BLaER1 treated with 17β-estradiol and CSF1 and Interleukin-3, amounts not matched to agents 10 nM and 100 nM (cell line): ENCODE measurements at regions not wholly inside any gene's neighbourhood (a gene's known extent, or its start where the extent isn't known, plus 50 kb on each side); places are given as distances from the start of the nearest gene placed in this dataset.

ENCODE experiments used
- H3K27ac ChIP-seq, 11 experiments: shearing (Covaris generic); formaldehyde crosslinking; 2 replicates each; pipeline ENCODE4 v1.8.1; 2022
- H3K27me3 ChIP-seq, 11 experiments: shearing (Covaris generic); formaldehyde crosslinking; 2 replicates each; pipeline ENCODE4 v1.8.1; 2022
- H3K36me3 ChIP-seq, 11 experiments: shearing (Covaris generic); formaldehyde crosslinking; 2 replicates each; pipeline ENCODE4 v1.8.1; 2022
- H3K4me1 ChIP-seq, 10 experiments: shearing (Covaris generic); formaldehyde crosslinking; 2 replicates each; pipeline ENCODE4 v1.8.1; 2022
- H3K4me2 ChIP-seq, 11 experiments: shearing (Covaris generic); formaldehyde crosslinking; 2 replicates each; pipeline ENCODE4 v1.8.1; 2022
- H3K4me3 ChIP-seq, 10 experiments: shearing (Covaris generic); formaldehyde crosslinking; 2 replicates each; pipeline ENCODE4 v1.8.1; 2022
- H3K9ac ChIP-seq, 11 experiments: shearing (Covaris generic); formaldehyde crosslinking; 2 replicates each; pipeline ENCODE4 v1.8.1; 2022
- H3K9me3 ChIP-seq, 11 experiments: shearing (Covaris generic); formaldehyde crosslinking; replicated peaks in 1 of 11; 2 replicates each; pipeline ENCODE4 v1.8.1; 2022
- H4K20me1 ChIP-seq, 11 experiments: shearing (Covaris generic); formaldehyde crosslinking; 2 replicates each; pipeline ENCODE4 v1.8.1; 2022
- Cebpa-rat ChIP-seq, 11 experiments: shearing (Covaris generic); IDR thresholded peaks; 2 replicates each; pipeline ENCODE4 v1.8.1; 2022

DNA sequence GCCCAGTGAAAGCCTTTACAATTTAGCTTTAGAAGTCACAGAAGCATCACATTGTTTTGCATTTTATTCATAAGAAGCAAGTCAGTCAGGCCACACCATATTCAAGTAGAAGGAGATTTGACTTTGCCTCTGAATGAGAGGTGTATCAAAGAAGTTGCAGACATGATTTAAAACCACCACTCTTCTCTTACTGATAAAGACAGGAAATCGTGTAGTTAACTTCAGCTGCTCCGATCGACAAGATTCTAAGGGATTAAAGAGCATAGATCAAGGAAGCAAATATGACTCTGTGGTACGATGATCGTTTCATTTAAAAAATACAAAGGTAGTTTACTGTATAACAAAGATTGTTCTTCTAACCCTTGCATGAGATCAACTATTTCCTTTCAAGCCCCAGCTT lies 328.0 kb upstream of the PPP1R2C start:
- H4K20me1 ChIP-seq = peaks cover 0 to 7% (median 0%) of the 10 kb centered on the region in 11 experiments; a peak in 2 of 22 replicates
- H3K27ac ChIP-seq = no peak overlapping the region
- no peak overlapping the region for H3K4me2 ChIP-seq
- H3K4me1 ChIP-seq = no peaks in the 10 kb centered on the region
- no peak for TF ChIP-seq Cebpa-rat (IDR thresholded peaks at IDR 0.05)
- H3K9me3 ChIP-seq = no peaks in the 10 kb centered on the region
- H3K27me3 ChIP-seq = peaks cover 85 to 100% (median 98%) of the 10 kb centered on the region in 11 experiments
- no peaks in the 10 kb centered on the region for H3K36me3 ChIP-seq
- no peak overlapping the region for H3K9ac ChIP-seq
- H3K4me3 ChIP-seq = no peak overlapping the region

DNA sequence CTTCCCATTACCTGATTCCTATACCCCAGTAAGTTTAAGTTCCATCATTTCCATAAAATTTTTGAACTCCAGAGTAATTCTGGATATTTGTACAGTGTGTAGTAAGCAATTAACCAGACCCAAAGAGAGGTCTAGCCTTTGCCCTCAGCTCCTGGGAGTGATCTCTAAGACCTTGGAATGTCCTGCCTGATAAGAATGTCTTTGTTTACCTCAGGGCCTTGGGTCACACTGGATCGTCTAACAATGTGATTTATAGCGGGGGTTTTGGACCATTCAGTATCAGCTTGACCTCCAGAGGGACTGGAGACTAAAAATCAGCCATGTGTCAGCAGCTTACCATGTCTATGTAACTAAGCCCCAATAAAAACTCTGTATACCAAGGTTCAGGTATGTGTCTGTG lies 330.9 kb upstream of the PPP1R2C start:
- Histone ChIP-seq H3K36me3 (no peaks in the 10 kb centered on the region), H3K9ac (no peak overlapping the region), H3K27ac (no peak overlapping the region)

DNA sequence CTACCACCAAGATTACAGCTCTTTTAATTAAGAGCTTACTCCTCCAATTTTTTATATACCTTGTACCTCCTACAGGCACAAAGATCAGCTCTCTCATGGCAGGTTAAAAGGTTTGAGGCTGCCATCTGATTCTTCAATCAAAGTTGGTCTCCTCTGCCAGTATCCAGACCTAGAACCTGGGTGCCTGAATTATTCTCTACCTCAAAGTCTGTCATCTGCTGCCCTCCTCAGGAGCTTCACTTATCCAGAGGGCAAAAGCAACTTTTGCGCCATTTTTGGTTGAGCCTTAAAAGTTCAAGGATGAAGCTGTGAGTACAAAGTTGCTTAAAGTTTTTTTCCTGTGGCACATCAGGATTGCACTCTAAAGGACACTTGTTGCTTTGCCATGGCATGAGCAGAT lies 343.7 kb upstream of the PPP1R2C start:
- H3K36me3 ChIP-seq = no peaks in the 10 kb centered on the region
- TF ChIP-seq Cebpa-rat (IDR thresholded peaks at IDR 0.05) = no peak
- no peak overlapping the region for H3K9ac ChIP-seq
- no peaks in the 10 kb centered on the region for H3K4me1 ChIP-seq
- H3K4me2 ChIP-seq = no peak overlapping the region
- H3K27me3 ChIP-seq = peaks cover 83 to 100% (median 94%) of the 10 kb centered on the region in 11 experiments
- H3K9me3 ChIP-seq = no peaks in the 10 kb centered on the region
- H3K4me3 ChIP-seq = no peak overlapping the region
- no peak overlapping the region for H3K27ac ChIP-seq
- no peaks in the 10 kb centered on the region; a peak in 1 of 22 replicates for H4K20me1 ChIP-seq

More for the DNA sequence above, 330.9 kb upstream of the PPP1R2C start:
- H4K20me1 ChIP-seq = peaks cover 0 to 7% (median 0%) of the 10 kb centered on the region in 11 experiments; a peak in 1 of 22 replicates
- TF ChIP-seq Cebpa-rat (IDR thresholded peaks at IDR 0.05) = no peak
- H3K9me3 ChIP-seq = no peaks in the 10 kb centered on the region
- H3K4me2 ChIP-seq = no peak overlapping the region
- H3K4me3 ChIP-seq = no peak overlapping the region
- H3K4me1 ChIP-seq = no peaks in the 10 kb centered on the region
- peaks cover 91 to 99% (median 96%) of the 10 kb centered on the region in 11 experiments for H3K27me3 ChIP-seq

DNA sequence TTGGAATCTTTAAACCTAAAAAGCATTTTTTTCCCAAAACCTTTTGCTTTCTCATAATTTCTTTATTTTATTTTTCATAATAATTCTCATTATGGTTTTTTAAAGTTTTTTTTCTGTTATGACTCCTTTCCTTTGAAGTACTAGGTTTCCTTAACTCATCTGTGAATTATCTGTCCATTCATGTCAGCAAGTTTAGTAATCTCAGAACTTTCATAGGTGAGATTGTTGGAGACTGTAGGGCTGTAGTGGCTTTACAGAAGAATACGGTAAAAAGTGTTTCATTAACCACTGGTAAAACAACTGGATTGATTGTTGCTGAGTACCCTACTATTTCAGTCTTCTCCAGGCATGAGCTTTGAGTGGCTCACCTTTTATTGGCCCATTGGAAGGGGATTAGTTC lies 361.7 kb upstream of the PPP1R2C start:
- Histone ChIP-seq H3K4me3 (no peak overlapping the region), H3K9ac (no peak overlapping the region), H3K9me3 (no peaks in the 10 kb centered on the region), H3K27ac (no peak overlapping the region), H3K36me3 (no peaks in the 10 kb centered on the region), H3K4me2 (no peak overlapping the region), H3K27me3 (peaks cover 97 to 100% (median 99%) of the 10 kb centered on the region in 11 experiments), H4K20me1 (no peaks in the 10 kb centered on the region), H3K4me1 (no peaks in the 10 kb centered on the region)
- no peak for TF ChIP-seq Cebpa-rat (IDR thresholded peaks at IDR 0.05)

DNA sequence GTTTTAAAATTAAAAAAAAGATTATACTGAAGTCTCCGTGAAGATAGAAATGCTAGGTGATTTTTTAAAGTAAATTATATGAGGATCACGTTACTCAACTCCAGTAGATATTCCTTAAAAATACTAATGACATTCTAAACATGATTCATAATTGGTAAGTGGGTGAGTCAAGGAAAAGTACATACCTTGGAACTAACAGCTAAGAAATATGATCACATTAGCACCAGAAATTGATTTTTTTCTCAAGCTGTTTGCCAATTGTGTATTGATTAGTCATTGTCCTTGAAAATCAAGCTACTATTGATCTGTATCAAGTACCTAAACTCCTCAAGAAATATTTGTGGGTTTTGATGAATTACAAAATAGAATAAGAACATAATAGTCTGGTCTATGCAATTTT lies 362.6 kb upstream of the PPP1R2C start:
- Histone ChIP-seq H3K27ac (no peak overlapping the region), H3K4me1 (no peaks in the 10 kb centered on the region), H4K20me1 (no peaks in the 10 kb centered on the region), H3K27me3 (peaks cover 96 to 100% (median 100%) of the 10 kb centered on the region in 11 experiments), H3K4me2 (no peak overlapping the region), H3K4me3 (no peak overlapping the region), H3K36me3 (no peaks in the 10 kb centered on the region), H3K9me3 (no peaks in the 10 kb centered on the region), H3K9ac (no peak overlapping the region)
- TF ChIP-seq Cebpa-rat (IDR thresholded peaks at IDR 0.05) = no peak

DNA sequence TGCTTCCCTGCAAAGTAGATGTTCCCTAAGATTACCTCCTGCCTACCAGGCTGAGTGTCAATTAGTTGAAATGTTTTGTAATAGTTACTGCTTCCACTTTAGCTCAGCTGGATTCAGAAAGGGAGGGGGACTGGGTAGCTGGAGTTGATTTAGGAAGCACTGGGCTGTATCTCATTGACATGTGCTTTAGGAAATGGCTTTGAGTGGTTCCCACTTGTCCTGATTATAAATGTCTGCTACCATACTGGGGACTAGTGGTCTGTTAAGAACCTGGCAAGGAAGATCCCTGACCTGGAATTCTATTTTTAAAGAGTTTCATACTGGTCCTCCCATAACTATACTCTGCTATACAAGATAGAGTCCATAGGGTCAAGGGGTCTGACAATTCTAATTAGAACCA lies 363.9 kb upstream of the PPP1R2C start:
- Histone ChIP-seq H3K36me3 (no peaks in the 10 kb centered on the region), H3K27ac (no peak overlapping the region), H3K27me3 (peaks cover 94 to 100% (median 98%) of the 10 kb centered on the region in 11 experiments), H3K4me3 (no peak overlapping the region), H4K20me1 (no peaks in the 10 kb centered on the region), H3K4me2 (no peak overlapping the region), H3K9me3 (no peaks in the 10 kb centered on the region), H3K4me1 (no peaks in the 10 kb centered on the region), H3K9ac (no peak overlapping the region)
- TF ChIP-seq Cebpa-rat (IDR thresholded peaks at IDR 0.05) = no peak

DNA sequence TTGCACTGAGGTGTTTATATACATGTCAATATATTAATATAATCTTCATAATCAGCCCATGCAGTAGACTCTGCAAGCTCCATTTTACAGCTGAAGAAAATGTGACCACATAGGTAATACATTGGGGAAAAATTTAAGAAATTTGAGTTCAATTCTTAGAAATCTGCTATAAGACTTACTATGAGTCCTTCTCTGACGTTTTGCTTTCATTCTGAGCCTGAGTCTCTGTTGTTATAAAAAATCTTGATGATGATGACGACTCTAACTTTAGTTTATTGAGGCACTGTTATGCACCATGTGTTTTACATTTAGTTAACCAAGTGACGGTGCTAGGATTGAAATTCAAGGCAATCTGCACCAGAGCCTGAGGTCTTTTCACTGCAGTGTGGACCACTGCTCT lies 370.3 kb upstream of the PPP1R2C start:
- TF ChIP-seq Cebpa-rat (IDR thresholded peaks at IDR 0.05) = no peak
- H3K9ac ChIP-seq = no peak overlapping the region
- no peak overlapping the region for H3K4me2 ChIP-seq
- no peaks in the 10 kb centered on the region for H3K36me3 ChIP-seq
- H3K27me3 ChIP-seq = peaks cover 92 to 100% (median 98%) of the 10 kb centered on the region in 11 experiments
- H4K20me1 ChIP-seq = no peaks in the 10 kb centered on the region
- peaks cover 7 to 32% (median 12%) of the 10 kb centered on the region in 11 experiments; a peak in 18 of 22 replicates for H3K9me3 ChIP-seq
- H3K27ac ChIP-seq = no peak overlapping the region
- no peak overlapping the region for H3K4me3 ChIP-seq
- H3K4me1 ChIP-seq = no peaks in the 10 kb centered on the region

DNA sequence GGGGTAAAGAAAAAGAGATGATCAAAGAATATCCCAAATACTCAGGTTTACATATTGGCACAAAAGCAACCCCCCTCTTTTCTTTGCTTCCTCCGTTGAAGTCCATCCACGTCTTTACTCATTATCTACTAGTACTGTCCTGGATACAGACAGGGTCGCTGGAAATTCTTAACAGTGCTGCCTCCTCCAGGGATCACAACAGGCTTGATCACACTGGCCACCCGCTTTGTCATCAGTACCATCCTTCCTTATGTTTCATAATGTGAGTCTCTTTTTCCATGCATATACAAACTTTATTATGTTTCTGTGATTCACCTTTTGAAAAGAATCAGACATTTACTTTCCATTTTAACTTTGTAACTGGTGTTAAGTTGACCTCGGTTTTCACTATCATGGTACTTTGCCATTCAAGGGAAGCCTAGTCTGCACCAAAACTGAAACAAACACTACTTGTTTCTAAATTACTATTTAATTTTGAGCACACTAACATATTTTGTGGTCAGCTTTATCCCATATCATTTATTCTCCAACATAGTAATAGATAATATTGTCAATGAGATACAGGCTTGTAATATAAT lies 387.5 kb upstream of the PPP1R2C start:
- H3K9me3 ChIP-seq = peaks cover 0 to 18% (median 0%) of the 10 kb centered on the region in 11 experiments; a peak in 2 of 22 replicates
- no peak overlapping the region for H3K27ac ChIP-seq
- no peaks in the 10 kb centered on the region for H3K4me1 ChIP-seq
- no peaks in the 10 kb centered on the region for H3K36me3 ChIP-seq
- H3K4me3 ChIP-seq = no peak overlapping the region
- H4K20me1 ChIP-seq = no peaks in the 10 kb centered on the region
- TF ChIP-seq Cebpa-rat (IDR thresholded peaks at IDR 0.05) = no peak
- peaks cover 75 to 100% (median 96%) of the 10 kb centered on the region in 11 experiments for H3K27me3 ChIP-seq
- no peak overlapping the region for H3K4me2 ChIP-seq
- no peak overlapping the region for H3K9ac ChIP-seq

DNA sequence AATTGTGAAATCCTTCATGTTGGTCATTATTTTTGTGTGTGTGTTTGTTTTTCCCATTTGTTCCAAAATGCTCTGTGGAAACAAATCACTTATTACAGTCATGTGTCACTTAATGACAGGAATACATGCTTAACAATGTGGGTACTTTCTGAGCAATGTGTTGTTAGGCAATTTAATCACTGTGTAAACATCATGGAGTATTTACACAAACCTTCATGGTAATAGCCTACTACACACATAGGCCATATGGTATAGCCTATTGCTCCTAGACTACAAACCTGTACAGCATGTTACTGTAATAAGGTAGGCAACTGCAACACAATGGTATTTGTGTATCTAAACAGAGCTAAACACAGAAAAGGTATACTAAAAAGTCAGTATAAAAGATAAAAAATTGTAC lies 388.9 kb upstream of the PPP1R2C start:
- peaks cover 0 to 13% (median 0%) of the 10 kb centered on the region in 11 experiments; a peak in 1 of 22 replicates for H3K9me3 ChIP-seq
- H3K36me3 ChIP-seq = no peaks in the 10 kb centered on the region
- no peak overlapping the region for H3K4me2 ChIP-seq
- H4K20me1 ChIP-seq = no peaks in the 10 kb centered on the region
- no peak overlapping the region for H3K4me3 ChIP-seq
- no peak overlapping the region for H3K9ac ChIP-seq
- peaks cover 71 to 98% (median 93%) of the 10 kb centered on the region in 11 experiments for H3K27me3 ChIP-seq
- H3K4me1 ChIP-seq = no peaks in the 10 kb centered on the region
- H3K27ac ChIP-seq = no peak overlapping the region
- TF ChIP-seq Cebpa-rat (IDR thresholded peaks at IDR 0.05) = no peak

DNA sequence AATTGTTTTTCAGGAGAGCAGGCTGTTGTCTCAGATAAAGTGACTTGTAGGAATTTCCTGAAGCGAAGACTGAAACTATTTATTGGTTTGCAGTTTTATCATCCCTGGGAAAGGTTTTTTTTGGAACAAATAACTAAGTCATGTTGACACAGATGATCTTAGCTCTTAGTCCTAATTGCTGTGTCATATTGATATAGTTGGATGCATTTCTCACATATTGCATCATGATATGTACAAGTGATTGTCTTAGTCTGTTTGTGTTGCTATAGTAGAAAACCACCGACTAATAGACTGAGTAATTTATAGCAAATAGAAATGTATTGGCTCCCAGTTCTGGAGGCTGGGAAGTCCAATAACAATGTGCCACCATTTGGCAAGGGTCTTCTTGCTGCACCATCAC lies 397.5 kb upstream of the PPP1R2C start:
- Histone ChIP-seq H3K4me3 (no peak overlapping the region), H4K20me1 (no peaks in the 10 kb centered on the region), H3K27me3 (peaks cover 47 to 83% (median 77%) of the 10 kb centered on the region in 11 experiments), H3K27ac (no peak overlapping the region), H3K4me1 (no peaks in the 10 kb centered on the region), H3K9me3 (peaks cover 8 to 57% (median 19%) of the 10 kb centered on the region in 11 experiments; a peak in 20 of 22 replicates), H3K4me2 (no peak overlapping the region), H3K9ac (no peak overlapping the region), H3K36me3 (no peaks in the 10 kb centered on the region)
- TF ChIP-seq Cebpa-rat (IDR thresholded peaks at IDR 0.05) = no peak
